Pulmonary artery endothelial cell (primary cell): ENCODE measurements at regions not wholly inside any gene's neighbourhood (a gene's known extent, or its start where the extent isn't known, plus 50 kb on each side); places are given as distances from the start of the nearest gene placed in this dataset.
"Not testable (repeated sequence)": the region's sequence is repeated elsewhere in the genome, so short reads cannot be mapped to it uniquely, and the experiment has no call there.

ENCODE experiments used
- DNase-seq: peaks from one replicate; pipeline ENCODE4 v3.0.0-alpha.2; 2011; ENCODE audit warnings: low read depth, low spot score

- no peak for DNase-seq
Measured at GRCh38 chr16:60811657-60812056, 1224.6 kb downstream of the CDH8 start.

- no peak for DNase-seq
Measured at GRCh38 chr16:60811051-60811608, 1225.1 kb downstream of the CDH8 start.

GRCh38 chr16:60810250-60810649 lies 1226.0 kb downstream of the CDH8 start:
- DNase-seq: no peak

GRCh38 chr16:60792437-60792836 lies 1243.8 kb downstream of the CDH8 start:
- DNase-seq: no peak

GRCh38 chr16:60788631-60789030 lies 1247.6 kb downstream of the CDH8 start:
- DNase-seq: no peak

GRCh38 chr16:60776281-60776680 lies 1260.0 kb downstream of the CDH8 start:
- DNase-seq: no peak

- no peak for DNase-seq
Measured at GRCh38 chr16:60771138-60771537, 1265.1 kb downstream of the CDH8 start.

GRCh38 chr16:60770384-60770783 lies 1265.9 kb downstream of the CDH8 start:
- DNase-seq: not testable (repeated sequence)

GRCh38 chr16:60763869-60764268 lies 1272.4 kb downstream of the CDH8 start:
- DNase-seq: no peak

- DNase-seq: no peak
Measured at GRCh38 chr16:60755907-60756306, 1280.3 kb downstream of the CDH8 start.

- DNase-seq: no peak
Measured at GRCh38 chr16:60748366-60748765, 1287.9 kb downstream of the CDH8 start.

GRCh38 chr16:60744198-60744597 lies 1292.0 kb downstream of the CDH8 start:
- no peak for DNase-seq

GRCh38 chr16:60741810-60742209 lies 1294.4 kb downstream of the CDH8 start:
- DNase-seq: no peak

- no peak for DNase-seq
Measured at GRCh38 chr16:60739737-60740683, 1296.2 kb downstream of the CDH8 start.

GRCh38 chr16:60731329-60732050 lies 1304.7 kb downstream of the CDH8 start:
- DNase-seq: no peak

GRCh38 chr16:60729051-60729450 lies 1307.2 kb downstream of the CDH8 start:
- no peak for DNase-seq

- DNase-seq: no peak
Measured at GRCh38 chr16:60727851-60728250, 1308.4 kb downstream of the CDH8 start.

- DNase-seq: no peak
Measured at GRCh38 chr16:60720060-60720459, 1316.2 kb downstream of the CDH8 start.

- DNase-seq: no peak
Measured at GRCh38 chr16:60717808-60718207, 1318.4 kb downstream of the CDH8 start.

GRCh38 chr16:60712144-60712543 lies 1324.1 kb downstream of the CDH8 start:
- no peak for DNase-seq

GRCh38 chr16:60704726-60705125 lies 1331.5 kb downstream of the CDH8 start:
- no peak for DNase-seq

GRCh38 chr16:60703096-60703495 lies 1333.1 kb downstream of the CDH8 start:
- no peak for DNase-seq
